ENCODE measurements at regions not wholly inside any gene's neighbourhood (a gene's known extent, or its start where the extent isn't known, plus 50 kb on each side); places are given as distances from the start of the nearest gene placed in this dataset.

DNA sequence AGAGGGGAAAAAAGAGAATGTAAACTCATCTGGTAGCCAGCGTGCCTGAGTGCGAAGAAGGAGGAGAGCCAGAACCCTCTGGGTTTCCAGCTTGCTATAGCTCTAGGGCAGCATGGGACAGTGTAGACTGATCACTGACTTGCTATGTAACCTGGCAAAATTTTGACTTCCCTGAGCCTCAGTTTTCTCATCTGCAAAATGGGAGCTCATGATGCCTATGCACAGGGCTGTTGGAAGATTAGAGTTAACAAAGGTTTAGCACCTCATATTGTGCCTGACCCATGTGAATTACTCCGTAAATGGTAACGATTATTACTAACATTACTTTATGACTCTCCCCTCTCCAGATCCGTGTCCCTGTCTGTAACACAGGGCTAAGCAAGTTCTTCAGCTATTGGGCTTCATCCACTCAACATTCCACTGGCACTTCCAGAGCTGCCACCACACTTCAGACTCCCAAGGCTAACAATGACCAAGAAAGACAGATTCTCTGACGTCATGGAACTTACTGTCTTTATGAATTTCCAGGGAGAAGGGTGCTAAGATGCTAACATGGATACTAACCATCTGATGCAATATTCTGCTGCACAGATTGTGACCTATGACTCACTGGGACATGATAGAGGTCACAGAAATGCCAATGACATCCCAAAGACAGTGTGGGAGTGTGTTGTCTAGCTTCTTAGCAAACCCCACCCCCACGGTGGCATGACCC lies 195.2 kb downstream of the TRIM29 start:
- BruUV-seq (replicated peaks) = no TSS peak
- Histone ChIP-seq H3K4me2 (ENCODE audit: low read depth, low read length) (no peak overlapping the region), H2AK9ac (replicated peaks; ENCODE audit: low read depth, low read length, poor library complexity) (no peak overlapping the region), H3K9me3 (ENCODE audit: control insufficient read depth, insufficient read depth, low read length) (no peaks in the 10 kb centered on the region), H2AK5ac (ENCODE audit: low read depth, low read length) (no peak overlapping the region), H4K91ac (ENCODE audit: insufficient read depth, low read depth, low read length) (no peak overlapping the region), H3K23ac (ENCODE audit: low read depth, low read length) (no peak overlapping the region), H3K4me1 (ENCODE audit: control insufficient read depth, insufficient read depth, low read length) (no peaks in the 10 kb centered on the region), H2AFZ (replicated peaks; ENCODE audit: low read length, poor library complexity) (no peak overlapping the region), H2BK5ac (ENCODE audit: low read depth, low read length, poor library complexity, severe bottlenecking) (no peak overlapping the region), H4K20me1 (ENCODE audit: insufficient read depth, low read length) (no peaks in the 10 kb centered on the region), H3K56ac (ENCODE audit: extremely low read depth, insufficient read depth, low read length) (no peak overlapping the region), H3K4ac (ENCODE audit: low read depth, low read length) (no peak overlapping the region), H3K27me3 (ENCODE audit: control insufficient read depth, insufficient read depth, low read length) (peaks cover 3% of the 10 kb centered on the region; the same call in 1 of the 2 replicates), H3K18ac (ENCODE audit: low read depth, low read length) (no peak overlapping the region), H4K5ac (ENCODE audit: low read depth, low read length) (no peak overlapping the region), H3K9me1 (ENCODE audit: insufficient read depth, low read length) (no peaks in the 10 kb centered on the region), H3K79me1 (ENCODE audit: low read depth in 1 of 2, low read length in 2 of 2) (no peaks in the 10 kb centered on the region), H3K14ac (replicated peaks; ENCODE audit: low read depth, low read length) (no peak overlapping the region), H2BK20ac (ENCODE audit: low read depth, low read length) (no peak overlapping the region), H3K4me3 (ENCODE audit: insufficient read depth, low read depth, low read length) (no peak overlapping the region), H3K9ac (ENCODE audit: low read depth, low read length) (no peak overlapping the region), H2BK15ac (ENCODE audit: low read depth, low read length) (no peak overlapping the region), H4K8ac (ENCODE audit: low read depth in 2 of 2, low read length in 2 of 2) (no peak overlapping the region), H3K36me3 (ENCODE audit: control insufficient read depth, insufficient read depth, low read length) (no peaks in the 10 kb centered on the region), H3K27ac (ENCODE audit: insufficient read depth, low read length) (no peak overlapping the region), H2BK120ac (ENCODE audit: low read depth, low read length) (no peak overlapping the region)
- 75% methylated on average over 4 of the region's 7 CpGs; no CpG with 5 or more reads in 1 of the 2 experiments for WGBS, 2 experiments (ENCODE audit: extremely low coverage in 2 of 2, insufficient read length in 1 of 2)
- ATAC-seq (ENCODE audit: low read depth) (no peak), DNase-seq (peak; percentile 2)
- no peak for TF ChIP-seq MAFK (IDR thresholded peaks at IDR 0.05; ENCODE audit: low read depth, low read length)
- TF ChIP-seq CEBPB (IDR thresholded peaks at IDR 0.05; ENCODE audit: low read depth, low read length) = peak; percentile 26; the same call in 1 of the 2 replicates
- intact Hi-C loops (cut with micrococcal nuclease) (no loop called here), dilution Hi-C loops (cut with HindIII; ENCODE audit: low sequenced_read_pairs, unreplicated experiment) (no loop called here), in situ Hi-C loops (cut with MboI; ENCODE audit: low sequenced_read_pairs) (no loop called here)
- POLR2A ChIA-PET (ENCODE audit: unreplicated experiment) = no interaction called here
- CTCF ChIA-PET = interaction anchor here (1.4 kb wide), 1 partner anchor 10 kb away, joined by 3 read pairs; no protein-coding TSS in a partner anchor

Data from IMR-90 (cell line).